Stimulated activated CD8-positive, alpha-beta memory T cell treated with anti-CD3 and anti-CD28 coated beads, Interleukin-12 subunit alpha, Interleukin-12 subunit beta, amount 100 ng/mL, for 4 hours (primary cell): ENCODE measurements at regions not wholly inside any gene's neighbourhood (a gene's known extent, or its start where the extent isn't known, plus 50 kb on each side); places are given as distances from the start of the nearest gene placed in this dataset.
"Not testable (repeated sequence)": the region's sequence is repeated elsewhere in the genome, so short reads cannot be mapped to it uniquely, and the experiment has no call there.

ENCODE experiments used
- DNase-seq: peaks from one replicate; pipeline ENCODE4 v3.0.0-alpha.2; 2020; ENCODE audit warnings: low read depth

DNA sequence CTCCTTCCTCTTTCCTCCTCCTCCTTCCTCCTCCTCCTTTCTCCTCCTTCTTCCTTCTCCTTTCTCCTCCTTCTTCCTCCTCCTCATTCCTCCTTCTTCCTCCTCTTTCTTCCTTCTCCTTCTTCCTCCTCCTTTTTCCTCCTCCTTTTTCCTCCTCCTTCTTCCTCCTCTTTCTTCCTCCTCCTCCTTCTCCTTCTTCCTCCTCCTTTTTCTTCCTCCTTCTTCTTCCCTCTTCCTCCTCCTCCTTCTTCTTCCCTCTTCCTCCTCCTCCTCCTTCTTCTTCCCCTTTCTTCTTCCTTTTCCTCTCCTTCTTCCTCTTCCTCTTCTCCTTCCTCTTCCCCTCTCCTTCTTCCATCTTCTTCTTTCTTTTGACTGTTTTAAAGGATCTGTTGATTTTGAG, 538.8 kb downstream of the TMEM38B start:
- DNase-seq: no peak

DNA sequence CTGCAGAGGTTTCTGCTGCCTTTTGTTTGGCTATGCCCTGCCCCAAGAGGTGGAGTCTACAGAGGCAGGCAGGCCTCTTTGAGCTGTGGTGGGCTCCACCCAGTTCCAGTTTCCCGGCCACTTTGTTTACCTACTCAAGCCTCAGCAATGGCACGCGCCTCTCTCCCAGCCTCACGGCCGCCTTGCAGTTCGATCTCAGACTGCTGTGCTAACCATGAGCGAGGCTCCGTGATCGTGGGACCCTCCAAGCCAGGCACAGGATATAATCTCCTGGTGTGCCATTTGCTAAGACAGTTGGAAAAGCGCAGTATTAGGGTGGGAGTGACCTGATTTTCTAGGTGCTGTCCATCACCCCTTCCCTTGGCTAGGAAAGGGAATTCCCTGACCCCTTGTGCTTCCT, 566.6 kb downstream of the TMEM38B start:
- DNase-seq: not testable (repeated sequence)

DNA sequence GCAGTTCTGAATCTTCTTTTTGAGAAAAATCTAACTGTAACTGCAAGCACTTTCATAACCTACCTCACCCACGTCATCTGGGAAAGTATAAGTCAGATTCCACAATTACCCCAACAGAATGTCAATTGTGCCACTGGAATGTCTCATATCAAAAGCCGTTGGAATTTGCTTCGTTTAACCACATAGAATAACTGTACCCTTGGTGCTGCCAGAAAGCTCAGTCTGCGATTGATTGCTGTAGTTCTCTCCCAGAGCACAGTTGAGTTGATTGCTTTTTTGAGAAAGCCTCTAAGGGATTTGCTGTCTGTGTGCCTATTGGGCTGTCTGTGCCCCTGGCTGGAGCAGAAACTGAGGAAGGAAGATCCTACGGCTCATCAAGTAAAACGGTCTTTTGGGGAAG, 583.6 kb downstream of the TMEM38B start:
- DNase-seq: no peak

DNA sequence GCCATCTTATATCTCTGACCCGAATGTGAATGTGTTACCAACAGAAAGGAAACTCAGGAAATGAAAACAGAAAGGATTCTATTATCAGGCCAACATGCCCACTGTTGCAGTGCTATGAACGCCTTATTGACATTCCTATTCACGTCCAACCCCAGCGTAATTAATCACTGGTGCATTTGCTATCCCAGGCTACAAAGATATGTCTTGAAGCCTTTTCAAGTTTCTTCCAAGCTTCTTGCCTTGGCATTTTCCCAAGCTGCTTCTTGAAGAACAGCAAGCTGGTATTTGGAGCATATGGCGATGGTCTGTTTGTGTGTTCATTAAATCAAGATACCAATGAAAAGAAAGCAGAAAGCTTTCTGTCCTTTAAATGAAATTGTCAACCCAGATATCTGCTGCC, 579.2 kb upstream of the ZNF462 start:
- no peak for DNase-seq

DNA sequence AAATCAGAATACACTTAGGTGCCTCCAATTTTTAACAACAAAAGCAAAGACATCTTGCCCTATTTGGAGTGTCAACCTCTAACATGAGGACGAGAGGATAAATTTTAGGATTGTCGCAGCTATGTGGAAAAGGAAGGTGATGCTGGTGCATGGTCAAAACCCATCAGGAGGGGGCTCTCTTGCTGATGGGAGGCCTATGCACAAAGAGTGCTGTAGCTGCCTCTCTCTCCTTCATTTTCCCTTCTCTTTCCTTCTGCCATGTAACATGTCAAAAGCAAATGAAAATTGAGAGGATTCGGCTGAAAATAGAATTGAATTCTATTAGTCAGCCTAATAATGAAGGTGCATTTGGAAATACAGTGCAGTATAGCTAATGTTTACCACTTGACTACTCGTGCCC, 578.7 kb upstream of the ZNF462 start:
- no peak for DNase-seq

DNA sequence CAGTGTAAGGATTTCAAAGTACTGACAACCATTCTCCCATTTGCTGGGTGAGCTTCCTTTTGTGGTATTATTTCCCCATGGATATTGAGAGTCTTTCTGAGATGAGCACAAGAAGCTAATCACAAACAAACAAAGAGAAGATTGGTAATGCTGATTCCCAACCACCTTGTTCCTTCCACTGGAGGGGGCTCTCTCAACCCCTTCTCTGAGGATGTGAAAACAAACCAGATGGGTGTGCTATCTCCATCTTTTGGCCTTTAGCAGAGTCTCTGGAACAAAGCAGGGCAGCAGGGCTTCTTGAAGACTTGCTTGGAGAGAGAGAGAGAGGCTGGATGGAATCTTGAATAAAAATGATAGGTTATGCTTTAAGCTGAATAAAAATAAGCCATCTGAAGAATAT, 576.7 kb upstream of the ZNF462 start:
- DNase-seq: no peak

DNA sequence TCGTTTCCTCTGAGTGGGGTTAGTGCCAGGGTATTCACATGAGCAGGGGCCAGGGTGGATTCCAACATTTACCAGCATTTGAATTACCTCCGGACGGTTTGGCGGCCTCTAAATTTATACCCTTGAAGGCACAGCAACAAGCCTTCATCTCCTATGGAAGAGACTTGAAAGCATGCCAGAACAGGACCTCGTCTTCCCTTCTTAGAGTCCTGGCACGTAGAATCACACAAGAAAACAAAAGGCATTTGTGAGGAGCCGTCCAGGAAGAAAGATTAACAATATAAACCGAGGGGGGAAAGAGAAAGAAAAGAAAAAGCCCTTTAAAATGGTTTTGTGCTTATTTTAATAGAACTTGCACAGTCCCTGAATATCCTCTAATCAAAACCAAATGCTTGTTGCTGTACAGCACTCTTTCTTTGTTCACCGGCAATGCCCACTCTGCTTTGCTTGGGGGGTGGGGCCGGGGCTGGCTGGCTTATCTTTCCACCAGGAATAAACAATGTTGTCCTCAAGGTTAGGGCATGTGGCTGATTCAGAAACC, 575.8 kb upstream of the ZNF462 start:
- DNase-seq: no peak

DNA sequence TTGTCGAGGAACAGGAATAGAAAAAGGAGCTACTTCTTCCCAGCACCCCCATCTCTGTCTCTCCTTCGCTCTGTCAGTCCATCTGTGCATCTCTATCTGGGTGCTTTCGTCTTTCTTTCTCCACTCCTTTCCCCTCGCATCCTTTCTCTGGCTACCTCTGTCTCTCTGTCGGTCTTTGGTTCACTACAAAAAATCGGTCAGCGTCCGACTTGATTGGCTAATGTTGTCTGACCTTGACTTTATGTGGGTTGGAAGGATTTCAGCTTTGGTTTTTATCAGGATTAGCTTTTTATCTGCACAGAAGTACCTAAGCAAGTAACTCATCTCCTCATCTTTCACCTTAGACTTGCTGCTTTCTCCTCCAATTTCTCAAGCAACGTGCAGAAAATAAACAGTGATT, 575.2 kb upstream of the ZNF462 start:
- no peak for DNase-seq

DNA sequence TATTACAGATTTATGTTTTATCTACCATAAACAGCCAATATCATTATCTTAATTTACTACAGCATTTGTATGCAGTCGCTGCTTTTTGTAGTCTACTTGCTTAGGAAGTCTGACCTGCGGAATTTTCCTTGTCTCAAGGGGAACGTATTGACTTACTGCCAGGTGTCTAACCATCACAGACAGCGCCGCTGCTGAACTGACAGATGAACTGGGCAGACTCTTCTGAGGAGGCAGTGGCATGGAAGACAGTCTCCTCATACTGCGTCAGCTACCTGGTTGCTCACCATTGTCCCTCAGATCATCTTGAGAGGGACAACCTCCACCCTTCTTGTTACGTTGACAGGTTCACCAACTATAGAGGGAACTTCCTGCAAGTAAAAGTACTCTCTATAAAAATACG, 574.3 kb upstream of the ZNF462 start:
- no peak for DNase-seq

DNA sequence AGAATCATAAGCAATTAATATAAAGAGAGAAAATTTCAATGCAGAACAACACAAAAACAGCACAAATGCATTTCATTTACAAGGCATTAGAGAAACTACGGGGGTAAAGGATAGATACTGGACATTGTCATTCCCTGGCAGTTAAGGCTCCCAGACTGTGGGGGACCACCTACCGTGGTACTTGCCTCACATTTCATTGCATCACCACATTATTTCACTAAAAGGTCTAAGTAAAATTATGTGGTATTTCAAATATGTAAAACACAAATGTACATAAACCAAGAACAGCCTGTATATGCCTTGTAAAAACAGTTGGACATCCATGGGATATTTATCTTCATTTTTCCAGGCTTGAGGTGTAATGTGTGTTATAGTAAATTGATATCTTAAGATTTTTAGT, 571.2 kb upstream of the ZNF462 start:
- DNase-seq: no peak

DNA sequence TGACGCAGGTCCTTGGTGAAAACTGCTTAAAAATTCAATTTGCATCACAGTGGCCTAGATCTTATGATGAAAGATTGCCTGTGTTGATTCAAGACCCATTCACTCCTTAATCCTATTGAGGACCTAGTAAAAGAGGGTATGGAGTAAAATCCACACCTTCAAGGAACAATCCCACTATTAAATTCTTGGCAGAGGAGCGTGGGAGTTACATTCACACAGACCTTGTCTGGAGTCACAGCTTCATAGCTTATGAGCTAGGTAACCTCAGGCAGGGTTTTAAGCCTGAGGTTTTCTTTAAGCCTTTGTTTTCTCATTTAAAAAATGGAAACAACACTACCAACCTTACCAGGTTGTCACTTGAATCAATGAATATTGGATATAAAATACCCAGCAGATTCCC, 566.5 kb upstream of the ZNF462 start:
- no peak for DNase-seq

DNA sequence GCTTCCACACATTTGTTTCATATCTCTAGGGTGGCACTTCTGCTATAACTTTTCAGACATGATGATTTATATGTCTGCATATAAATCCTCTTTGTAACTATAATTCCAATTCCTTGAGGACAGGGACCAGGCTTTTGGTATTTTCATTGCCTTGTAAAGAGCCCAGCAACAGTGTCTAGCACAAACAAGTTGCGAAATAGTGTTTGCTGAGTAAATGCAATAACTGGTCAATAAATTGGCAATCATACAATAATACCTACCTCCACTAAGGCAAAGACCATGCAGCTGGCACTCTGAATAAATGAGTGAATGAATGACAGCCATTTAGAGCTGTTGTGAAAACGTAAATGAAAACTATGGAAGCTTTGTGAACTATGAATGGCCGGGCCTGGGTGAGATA, 564.0 kb upstream of the ZNF462 start:
- no peak for DNase-seq

DNA sequence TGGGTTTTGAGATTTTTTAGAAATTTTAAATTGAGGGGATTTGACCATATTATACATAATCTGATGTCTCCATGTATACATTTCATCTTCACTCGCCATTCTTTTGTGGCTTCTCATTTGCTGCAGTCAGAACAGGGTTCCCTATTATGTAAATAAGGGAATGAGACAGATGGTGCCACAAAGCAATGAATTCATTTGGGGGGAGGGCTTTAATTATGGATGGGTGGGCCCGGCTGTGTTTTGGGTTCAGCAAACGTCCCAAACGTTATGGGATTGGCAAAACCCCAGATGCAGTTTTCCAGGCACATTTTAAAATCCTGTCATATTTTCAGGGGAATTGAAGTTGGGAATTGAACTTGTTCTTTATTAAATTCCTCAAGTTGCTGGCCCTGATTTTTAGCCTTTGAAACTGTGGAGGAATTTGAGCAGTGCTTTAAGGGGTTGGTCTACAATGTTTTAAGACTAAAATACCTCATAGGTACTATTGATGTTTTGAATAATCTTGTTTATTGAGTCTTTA, 558.5 kb upstream of the ZNF462 start:
- DNase-seq: no peak

DNA sequence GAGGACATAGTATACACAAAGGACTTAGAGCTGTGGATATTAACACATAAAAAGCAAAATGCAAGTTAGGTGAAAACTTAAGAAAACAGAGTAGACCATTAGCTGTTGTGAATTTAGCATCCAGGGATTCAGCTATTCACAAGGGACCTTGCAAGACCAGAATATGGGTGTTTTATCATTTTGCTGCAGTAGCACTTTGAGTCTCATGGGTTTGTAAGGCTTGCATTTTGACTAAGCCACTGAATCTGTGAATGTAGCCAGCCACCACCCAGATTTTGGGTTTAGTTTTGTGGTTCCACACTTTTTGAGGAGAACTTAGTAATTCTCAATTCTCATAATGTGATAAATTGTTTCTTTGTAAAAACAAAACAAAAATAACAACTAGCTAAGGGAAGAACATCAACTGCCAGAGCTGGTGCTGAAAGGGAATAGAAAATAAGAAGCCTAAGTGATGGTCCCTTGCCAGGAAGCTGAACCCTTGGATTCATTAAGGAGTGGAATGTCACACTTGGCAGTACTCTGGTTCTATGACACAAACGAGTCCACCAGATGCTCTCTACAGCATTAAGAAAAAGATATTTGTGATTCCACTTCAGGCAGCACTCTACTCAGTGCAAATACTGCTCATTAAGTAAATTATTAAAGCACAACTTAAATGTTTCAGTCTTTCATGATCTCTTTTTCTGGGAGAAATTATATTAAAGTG, 557.4 kb upstream of the ZNF462 start:
- DNase-seq: no peak

DNA sequence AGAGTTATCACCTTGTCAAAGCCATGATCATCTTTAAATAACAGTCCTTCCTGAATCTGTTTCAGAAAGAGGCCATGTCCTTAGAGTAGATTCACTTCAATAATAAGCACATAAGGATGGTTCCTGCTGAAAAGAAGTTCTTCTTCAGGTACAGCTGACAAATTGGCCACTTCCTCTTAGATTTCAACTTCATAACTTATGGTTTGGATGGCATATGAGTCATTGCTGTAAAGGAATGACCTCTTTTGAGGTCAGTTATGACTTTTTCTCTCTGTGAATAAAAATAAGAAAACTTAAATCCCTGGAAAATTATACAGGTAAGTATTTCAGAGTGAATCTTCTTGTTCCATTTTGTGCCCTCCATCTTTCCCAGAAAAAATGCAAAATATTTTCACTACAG, 555.3 kb upstream of the ZNF462 start:
- DNase-seq: no peak

DNA sequence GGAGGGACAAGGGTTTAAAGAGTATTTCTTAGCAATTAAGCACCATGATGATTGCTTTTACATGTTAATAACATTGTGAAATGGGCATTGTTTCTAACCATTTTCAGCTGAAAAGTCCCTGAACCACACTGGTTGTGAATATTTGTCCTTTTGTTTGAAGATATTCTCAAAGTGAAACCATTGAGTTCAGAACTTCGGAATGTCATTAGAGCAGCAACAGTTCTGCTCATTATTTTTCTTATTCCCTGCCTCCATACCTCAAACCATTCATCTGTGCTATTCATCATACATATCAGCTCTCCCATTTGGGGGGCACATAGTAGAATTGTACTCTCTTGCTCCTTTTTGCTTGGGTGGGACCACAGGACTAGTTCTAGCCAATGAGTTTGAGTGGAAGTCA, 553.0 kb upstream of the ZNF462 start:
- DNase-seq: no peak

DNA sequence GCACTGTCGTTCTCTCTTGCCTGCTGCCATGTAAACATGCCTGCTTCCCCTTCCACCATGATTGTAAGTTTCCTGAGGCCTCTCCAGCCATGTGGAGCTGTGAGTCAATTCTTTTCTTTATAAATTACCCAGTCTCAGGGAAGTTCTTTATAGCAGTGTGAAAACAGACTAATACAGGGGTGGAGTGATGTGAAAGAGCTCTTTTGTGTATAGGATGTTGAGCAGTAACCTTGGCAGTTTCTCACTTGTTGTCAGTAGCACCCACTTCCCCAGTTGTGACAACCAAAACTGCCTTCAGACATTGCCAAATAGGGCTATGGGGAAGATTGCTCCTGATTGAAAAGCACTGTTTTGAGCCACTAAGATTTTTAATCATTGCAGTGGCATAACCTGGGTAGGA, 552.2 kb upstream of the ZNF462 start:
- DNase-seq: no peak

DNA sequence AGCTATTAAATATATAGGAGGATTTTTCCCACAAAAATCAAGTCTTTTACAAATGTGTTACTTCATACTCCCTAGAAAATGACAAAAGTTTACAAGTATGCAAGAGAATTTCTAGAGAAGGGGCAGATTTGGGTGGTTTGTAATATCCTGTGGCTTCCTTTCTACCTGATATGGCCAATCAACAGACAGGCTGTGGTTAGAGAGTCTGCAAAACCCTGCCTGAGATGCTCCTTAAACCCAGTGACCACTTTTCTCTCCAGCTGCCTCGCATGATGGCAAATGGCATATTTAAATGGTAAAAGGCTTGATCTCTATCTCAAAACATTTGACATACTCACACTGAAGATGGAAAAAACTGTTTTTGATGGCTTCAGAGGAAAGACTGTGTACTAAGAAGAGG, 550.1 kb upstream of the ZNF462 start:
- DNase-seq: no peak

DNA sequence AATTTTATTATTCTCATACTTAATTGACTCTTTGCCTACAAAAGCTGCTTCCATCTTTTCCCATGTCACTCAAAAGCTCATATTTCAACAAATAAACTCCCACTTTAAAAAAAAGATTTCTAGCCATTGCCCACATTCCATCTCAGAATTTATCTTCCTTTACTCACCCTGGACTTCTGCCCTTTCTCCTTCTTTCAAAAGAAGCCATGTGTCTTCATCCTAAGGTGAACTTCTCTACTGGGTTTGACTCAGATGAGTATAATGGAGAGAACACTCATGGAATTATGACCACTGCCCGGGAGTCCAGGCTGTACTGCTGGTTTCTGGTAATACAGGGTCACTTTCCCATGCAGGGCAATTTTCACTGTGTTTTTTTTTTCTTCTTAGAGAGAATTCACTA, 548.5 kb upstream of the ZNF462 start:
- DNase-seq: no peak

DNA sequence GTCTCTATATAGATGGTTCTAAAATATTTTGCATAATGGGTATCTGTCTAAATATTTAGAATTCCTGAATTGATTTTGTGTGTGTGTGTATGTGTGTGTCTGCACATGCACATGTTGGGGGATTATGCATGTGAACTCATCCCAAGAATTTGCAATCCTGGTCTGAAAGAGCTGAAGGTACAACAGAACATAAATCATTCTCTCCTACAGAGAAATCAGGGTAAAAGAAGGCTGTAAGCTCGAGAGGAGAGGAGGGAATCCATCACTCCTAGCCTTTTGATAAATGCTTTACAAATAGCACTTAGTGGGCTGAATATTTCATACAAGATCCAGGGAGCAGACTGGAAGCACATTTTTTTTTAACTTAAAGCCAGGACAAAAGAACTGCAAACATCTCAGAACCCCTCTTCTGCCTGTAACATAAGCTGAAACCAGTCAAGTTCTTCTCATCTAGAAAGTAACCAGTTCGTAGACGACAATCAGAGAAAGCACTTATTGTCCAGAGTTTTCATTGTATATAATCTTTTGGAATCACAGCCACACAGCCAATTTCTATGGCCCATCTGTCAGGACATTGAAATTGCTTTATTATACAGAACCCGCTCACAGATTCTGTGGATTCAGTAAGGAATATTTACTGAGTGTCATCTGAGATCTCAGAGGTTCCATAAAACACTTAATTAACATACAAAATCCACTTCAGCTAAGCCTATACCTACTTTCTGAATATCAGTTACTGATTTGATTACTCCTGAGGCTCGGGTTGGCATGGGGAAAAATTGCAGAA, 541.4 kb upstream of the ZNF462 start:
- DNase-seq: no peak

DNA sequence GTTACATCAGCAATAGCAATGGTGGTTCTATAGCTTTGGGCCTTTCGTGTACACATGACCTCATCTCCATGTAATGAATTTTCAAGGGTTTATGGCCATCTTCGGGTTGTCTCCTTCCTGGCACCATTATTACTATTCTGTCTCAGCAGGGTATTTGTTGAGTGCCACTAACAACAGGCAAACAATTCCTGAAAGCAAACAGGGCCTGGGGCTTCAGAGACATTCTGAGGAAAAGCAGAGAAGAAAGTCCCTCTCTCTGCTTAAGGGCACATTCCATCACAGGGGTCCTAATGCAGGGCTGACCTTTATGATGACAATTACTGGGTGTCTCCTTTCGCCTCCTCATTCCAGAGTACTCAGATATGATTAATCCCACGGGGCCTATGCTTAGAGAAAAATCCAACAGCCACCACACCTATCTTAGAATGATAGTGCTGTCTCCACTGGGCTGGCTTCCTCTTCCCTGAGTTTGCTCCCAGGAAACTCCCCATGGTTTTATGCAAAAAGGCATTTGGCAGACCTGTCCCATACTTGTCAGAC, 540.2 kb upstream of the ZNF462 start:
- DNase-seq: no peak

DNA sequence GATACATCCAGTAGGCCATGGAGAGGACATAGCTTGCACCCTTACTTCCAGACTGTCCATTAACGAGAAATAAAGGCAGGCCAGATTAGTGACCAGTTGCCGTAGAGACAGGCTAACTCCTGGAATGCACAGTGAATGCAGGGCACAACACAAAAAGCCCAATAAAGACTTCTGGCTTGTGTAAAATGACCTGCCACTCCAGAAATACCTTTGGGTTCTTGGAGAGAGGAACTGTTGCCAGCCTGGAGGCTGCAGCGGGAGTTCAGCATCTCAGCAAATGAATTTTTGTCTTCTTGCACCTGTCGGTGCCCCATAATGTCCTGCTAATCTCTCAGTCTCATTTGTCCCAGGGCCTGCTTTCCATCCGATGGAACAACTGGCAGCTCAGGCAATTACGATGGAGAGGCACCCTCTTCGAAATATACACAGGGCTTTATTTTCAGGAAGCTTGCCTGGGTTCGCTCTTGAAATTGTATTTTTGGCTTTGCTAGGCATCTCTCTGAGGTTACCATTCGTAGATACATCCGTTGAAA, 538.8 kb upstream of the ZNF462 start:
- DNase-seq: no peak
